ENCODE measurements at regions not wholly inside any gene's neighbourhood (a gene's known extent, or its start where the extent isn't known, plus 50 kb on each side); places are given as distances from the start of the nearest gene placed in this dataset.
"Not testable (repeated sequence)": the region's sequence is repeated elsewhere in the genome, so short reads cannot be mapped to it uniquely, and the experiment has no call there.

DNA sequence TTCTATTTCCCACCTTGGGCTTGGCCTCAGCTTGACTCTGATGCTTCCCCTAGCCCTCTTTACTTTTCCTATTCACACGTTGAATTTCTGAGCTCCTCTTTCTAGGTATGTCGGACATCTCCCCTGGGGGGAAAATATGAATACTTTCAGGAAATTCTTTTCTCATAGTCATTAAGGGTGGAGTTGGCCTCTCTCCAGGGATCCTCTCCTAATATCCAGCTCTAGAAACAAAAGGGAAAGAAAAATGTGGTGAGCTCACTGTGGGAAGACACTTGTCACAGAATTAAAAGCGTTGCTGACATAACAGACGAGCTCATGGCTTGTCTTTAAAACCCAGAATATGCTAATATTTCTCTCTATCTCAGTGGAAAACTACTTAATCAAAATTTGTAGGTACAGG lies 132.7 kb upstream of the MEX3C start:
- no peak for DNase-seq (ENCODE audit: low read depth in 2 of 2, low spot score in 1 of 2)

DNA sequence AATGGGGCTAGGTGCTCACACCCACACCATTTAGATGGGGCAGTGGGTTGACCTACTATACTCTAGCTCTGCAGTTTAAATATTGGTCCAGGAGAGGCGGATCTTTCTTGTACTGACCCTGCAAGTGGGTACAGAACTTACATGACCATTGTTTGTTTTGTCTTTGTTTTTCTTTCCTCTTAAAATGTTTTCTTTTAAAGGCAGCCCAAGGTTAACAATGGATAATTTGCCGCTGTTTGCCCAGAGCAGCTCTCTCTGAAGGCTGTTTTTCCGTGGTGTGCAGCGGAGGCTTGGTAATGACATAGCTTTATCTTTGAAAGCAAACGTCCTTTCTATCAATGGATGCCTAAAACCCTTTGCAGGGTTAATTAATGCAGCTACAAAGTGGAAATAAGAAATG lies 133.3 kb upstream of the MEX3C start:
- DNase-seq (ENCODE audit: low read depth in 2 of 2, low spot score in 1 of 2), result no peak

DNA sequence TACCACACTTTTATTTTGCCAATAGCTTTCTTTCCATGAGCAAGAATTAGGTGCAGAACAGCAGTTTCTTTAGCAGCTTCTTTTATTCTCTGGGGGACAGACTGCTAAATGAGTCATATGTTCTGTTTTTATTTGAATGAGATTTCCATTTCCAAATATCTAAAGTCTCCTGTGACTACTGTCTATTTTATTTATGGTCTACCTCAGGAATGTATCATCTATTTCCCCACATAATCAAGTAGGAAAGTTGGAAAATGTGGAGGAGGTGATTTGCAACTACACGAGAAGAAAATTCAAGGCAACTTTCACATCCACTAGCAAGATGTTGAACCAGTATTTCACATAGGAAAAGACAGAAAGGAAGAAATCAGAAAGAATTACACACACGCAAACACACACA lies 139.9 kb upstream of the MEX3C start:
- DNase-seq (ENCODE audit: low read depth in 2 of 2, low spot score in 1 of 2), result no peak

DNA sequence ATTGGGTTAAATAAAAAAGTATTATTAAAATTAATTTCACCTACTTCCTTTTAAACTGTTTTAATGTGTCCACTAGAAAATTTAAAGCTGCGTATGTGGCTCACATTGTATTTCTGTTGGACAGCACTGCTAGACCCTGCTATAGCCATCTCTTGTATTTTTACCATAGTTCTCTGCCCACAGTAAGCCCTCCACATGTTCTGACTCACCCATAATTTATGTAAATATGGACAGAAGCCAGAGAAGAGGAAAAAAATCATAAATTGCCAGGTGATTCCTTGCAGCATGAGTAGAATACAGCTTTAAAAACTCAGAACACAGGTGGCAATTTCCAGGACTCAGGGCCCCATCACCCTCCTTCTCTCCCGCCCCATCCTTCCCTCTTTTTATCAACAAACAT lies 142.4 kb upstream of the MEX3C start:
- DNase-seq (ENCODE audit: low read depth in 2 of 2, low spot score in 1 of 2), result no peak

DNA sequence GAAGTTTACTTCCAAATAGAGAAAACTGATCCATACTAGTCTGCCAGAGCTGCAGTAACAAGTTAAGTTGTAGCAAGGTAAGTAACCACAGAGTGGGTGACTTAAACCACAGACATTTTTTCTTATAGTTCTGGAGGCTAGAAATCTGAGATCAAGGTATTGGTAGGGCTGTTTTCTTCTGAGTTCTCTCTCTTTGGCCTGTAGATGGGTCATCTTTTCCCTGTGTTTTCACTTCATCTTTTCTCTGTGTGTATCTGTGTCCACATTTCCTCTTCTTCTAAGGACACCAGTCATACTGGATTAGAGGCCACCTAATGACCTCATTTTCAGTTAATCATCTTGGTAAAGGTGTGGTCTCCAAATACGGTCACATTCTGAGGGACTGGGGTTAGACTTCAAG lies 142.9 kb upstream of the MEX3C start:
- no peak for DNase-seq (ENCODE audit: low read depth in 2 of 2, low spot score in 1 of 2)

DNA sequence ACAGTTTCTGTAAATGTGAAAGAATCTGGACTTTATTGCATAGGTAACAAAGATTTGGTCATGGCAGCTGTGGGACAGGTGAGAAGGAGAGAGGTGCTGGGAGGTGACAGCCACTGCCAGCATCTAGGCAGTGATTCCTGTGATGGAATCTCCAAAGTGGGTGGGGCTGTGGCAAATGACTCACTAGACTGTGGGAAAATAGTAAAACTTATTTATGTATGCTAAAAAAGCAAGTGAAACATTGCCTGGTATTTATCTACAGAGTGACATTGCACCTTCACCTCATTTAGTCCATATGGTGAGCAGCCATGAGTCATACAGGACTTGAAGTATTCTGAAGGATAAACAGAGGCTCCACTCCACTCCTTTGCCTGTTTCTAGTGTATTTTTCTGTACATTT lies 145.3 kb upstream of the MEX3C start:
- DNase-seq (ENCODE audit: low read depth in 2 of 2, low spot score in 1 of 2), result no peak

DNA sequence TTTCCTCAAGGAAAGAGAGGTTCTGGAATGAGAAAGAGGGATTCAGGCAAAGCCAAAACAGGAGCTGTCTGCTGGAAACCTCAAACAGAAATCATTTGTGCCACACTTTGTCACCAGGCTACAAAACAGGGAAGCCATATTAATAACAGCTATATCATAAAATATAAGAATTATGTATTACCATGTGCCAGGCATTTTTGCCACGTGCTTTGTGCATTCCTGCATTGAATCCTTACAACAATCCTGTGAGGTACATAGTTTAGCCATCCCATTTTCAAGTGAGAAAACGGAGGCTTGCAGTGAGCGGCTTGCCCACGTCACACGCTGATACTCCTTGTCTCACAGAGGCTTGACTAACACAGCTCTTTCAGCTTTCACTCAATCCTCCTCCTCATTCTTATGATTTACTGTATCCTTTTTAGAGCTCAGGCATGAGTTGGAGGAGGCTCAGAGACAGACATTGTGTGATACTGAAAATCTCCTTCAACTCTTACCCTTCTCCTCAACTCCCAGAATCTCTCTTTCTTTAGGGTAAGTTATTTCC lies 148.4 kb upstream of the MEX3C start:
- DNase-seq (ENCODE audit: low read depth in 2 of 2, low spot score in 1 of 2), result no peak

DNA sequence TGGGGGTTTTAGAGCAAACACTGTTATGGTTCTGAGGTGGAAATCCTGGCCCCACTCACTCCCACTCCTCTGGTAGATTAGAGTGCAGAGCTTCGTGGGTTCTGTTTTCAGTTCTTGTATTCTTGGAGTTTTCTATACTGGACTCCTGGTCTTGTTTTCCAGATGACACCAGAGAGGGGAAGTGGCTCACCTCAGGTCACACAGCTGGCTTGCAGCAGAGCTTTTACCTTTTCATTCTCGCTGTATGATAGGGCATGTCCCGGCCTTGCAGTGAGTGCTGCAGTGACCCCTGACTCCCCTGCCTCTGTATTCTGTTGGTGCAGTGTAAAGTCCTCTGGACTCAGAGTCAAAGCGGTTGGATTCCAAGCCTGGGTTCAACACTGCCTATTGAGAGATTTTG lies 148.9 kb upstream of the MEX3C start:
- no peak for DNase-seq (ENCODE audit: low read depth in 2 of 2, low spot score in 1 of 2)

DNA sequence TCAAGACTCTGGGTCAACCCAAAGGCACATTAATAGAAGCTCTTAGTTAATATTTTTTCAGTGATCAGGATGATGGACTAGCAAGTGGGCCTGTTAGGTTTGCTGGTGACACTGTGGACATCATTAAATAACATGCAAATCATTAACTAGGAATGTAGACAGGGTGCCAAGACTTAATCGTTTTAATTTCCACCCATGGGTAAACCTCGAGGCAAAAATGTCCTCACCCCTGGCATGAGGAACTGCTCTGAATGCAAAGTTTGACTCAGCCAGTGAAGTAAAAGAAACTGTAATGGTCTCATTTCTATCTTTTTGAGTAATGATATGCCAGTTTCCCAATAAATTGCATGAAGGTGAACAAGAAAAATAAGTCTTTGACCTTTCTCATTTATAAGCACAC lies 152.6 kb upstream of the MEX3C start:
- DNase-seq (ENCODE audit: low read depth in 2 of 2, low spot score in 1 of 2), result no peak

DNA sequence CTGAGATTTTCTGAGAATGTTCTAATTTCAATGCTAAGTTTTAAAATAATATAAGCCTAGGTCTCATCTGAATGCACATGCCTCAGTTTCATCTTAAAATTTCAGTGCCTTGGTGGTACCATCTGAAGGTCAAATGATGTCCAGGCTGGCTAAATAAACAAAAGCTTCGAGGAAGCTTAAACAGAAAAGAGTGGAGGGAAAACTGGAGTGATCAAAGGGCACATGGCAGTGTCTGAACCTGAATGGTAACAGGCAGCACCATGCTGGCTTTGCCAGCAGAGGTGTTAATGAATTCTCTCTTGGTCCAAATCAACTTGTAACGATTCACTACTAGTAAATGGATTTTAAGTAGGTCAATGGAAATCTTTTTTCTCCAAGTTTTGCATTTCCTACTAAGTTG lies 158.4 kb upstream of the MEX3C start:
- DNase-seq (ENCODE audit: low read depth in 2 of 2, low spot score in 1 of 2), result no peak

DNA sequence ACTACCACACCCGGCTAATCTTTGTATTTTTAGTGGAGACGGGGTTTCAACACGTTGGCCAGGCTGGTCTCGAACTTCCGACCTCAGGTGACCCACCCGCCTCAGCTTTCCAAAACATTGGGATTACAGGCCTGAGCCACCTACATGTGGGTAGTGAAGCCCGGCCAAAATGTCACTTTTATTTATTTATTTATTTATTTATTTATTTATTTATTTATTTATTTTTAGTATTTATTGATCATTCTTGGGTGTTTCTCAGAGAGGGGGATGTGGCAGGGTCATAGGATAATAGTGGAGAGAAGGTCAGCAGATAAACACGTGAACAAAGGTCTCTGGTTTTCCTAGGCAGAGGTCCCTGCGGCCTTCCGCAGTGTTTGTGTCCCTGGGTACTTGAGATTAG lies 162.8 kb upstream of the MEX3C start:
- not testable (repeated sequence) for DNase-seq (ENCODE audit: low read depth in 2 of 2, low spot score in 1 of 2)

DNA sequence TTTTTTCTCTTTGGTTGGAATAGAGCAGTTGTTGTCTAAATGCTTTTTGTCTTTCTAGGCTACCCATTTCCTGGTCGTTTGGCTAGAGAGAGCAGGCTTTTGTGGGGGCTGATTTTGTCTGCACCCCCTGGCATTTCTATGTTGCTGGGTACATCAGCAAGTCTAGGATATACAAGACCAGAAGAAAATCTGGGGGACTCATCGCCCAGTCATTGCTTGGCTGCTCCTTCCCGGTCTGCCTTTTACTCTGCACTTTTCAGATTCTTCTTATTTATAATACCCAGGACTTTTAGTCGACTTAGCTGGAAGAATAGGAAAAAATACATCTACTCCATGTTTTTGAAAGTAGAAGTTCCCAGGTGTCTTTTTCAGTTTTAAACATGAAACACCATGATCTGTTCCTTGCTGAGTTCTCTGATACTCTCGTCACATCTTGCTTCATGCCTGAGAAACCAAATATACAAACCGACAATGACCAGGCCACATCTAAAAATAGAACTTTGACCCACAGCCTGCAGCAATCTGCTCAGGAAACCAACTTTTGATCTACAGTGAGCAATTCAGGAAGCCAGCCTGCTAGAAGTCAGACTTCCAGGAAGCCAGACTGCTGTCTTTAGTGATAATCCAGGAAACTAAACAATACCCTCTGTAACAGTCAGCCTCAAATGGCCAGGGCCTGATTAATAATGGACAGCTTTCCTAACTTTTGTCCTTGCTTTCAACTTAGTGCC lies 163.8 kb upstream of the MEX3C start:
- no peak for DNase-seq (ENCODE audit: low read depth in 2 of 2, low spot score in 1 of 2)

DNA sequence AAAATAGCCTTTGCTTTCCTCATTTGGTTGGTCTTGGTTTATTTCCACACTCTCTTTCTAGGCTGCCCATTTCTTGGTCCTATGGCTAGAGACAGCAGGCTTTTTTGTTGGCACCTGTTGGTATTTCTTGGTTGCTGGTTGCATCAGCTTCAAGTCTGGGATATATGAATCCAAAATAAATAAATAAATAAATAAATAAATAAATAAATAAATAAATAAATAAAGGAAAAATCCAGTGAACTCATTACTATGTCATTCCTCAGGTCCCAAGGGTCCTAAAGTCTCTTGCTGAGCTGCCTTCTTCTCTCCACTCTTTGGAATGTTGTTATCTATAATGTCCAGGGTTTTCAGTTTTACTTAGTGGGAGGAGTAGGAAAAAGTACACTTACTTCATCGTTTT lies 165.9 kb upstream of the MEX3C start:
- no peak for DNase-seq (ENCODE audit: low read depth in 2 of 2, low spot score in 1 of 2)

DNA sequence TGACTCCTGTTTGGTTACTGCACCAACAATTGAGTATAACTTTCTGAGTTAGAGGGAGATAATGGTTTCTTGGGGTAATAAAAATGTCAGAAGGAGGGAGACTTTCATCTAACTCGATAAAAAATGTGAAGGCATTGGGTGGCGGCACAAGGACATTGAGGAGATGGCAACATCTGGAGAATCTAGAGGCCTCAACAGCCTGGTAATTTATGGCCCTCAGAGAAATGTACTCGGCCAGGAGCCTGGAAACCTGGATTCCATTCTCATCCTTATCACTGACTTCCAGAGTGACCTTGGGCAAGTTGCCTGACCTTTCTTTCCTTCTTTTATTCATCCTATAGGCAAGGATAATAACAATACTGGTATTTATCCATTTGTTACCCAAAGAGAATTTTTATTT lies 173.5 kb upstream of the MEX3C start:
- no peak for DNase-seq (ENCODE audit: low read depth in 2 of 2, low spot score in 1 of 2)

DNA sequence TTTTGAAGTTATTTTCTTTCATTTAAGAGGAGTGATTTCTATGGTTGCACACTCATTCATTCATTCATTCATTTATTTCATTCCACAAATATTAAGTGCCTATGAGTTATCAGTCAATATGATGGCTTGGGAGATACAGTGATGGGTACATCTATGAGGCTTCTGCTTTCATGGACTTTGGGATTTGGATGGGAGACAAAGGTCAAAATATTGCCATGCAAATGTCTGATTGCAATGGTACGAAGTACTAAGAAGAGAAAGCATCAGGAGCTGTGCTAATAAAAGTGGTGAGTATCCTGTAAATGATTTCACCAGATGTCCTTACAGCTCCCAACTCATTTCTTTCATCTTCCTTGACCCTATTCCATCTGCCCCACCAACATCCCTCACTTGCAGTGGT lies 174.4 kb upstream of the MEX3C start:
- DNase-seq (ENCODE audit: low read depth in 2 of 2, low spot score in 1 of 2), result no peak

DNA sequence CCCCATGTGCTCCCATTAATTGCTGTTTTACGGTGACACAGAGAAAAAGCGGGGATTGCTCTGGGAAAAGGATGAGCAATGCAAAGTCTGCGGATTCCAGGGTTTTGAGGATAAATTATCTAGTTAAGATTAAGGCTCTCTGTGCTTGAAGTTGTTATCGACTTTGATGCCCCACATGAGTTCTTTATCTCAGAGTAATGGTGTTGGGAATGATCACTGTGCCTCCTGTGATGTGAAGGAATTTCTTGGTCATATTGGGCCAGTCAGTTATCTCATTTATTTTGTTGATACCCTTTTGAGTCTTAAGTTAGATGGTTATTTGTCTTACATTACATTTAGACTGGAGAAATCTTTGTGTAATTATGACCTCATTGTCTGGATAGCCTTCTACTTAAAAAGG lies 184.6 kb upstream of the MEX3C start:
- DNase-seq (ENCODE audit: low read depth in 2 of 2, low spot score in 1 of 2), result no peak

DNA sequence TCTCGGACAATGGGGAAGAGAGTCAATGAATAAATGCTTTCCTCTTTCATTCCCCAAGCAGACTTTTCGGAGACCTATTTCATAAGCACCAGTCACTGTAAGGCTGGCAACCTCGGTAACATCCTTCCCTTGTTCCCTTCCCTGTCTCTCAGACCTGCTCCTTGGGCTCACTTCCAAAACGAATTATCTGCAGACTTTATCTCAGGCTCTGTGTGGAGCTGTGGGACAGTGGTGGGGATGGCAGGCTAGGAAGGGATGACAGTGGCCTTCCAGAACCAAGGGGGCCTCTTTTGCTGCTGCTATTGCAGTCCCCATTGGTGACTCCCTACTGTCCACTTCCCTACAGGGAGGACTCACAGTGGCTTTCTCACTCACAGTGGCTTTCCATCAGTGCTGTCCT lies 185.6 kb upstream of the MEX3C start:
- DNase-seq (ENCODE audit: low read depth in 2 of 2, low spot score in 1 of 2), result no peak

DNA sequence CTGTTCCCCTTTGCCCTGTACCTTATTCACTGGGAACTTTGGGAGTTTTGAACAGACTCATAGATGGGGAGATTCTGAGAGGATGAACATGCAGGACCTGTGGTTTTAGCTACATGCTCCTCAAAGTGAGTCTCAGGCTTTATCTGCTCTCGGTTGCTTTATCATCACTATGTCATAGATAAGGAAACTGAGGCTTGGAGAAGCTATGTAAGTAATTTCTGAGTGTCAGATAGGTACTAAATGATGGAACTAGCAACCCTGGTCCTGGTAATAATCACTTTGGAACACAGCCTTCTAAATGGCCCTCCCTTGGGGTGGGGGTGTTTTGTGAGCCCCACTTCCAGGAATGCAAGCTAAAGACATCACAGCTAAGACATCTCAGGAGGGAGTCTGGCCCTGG lies 186.2 kb upstream of the MEX3C start:
- DNase-seq (ENCODE audit: low read depth in 2 of 2, low spot score in 1 of 2), result no peak

DNA sequence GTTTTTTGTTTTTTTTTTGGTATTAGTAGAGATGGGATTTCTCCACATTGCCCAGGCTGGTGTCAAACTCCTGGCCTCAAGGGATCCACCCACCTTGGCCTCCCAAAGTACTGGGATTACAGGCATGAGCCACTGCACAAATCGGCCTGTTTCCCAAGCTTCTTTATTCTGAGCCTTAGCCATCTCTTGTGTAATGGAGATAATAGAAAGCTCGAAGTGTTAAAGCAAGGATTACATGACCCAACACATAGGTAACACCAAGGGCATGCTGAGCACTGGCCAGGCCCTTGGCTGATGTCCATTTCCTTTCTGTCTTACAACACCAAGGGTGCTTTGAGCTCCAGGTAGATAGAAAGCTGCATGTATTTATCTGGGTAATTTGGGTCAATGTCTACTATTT lies 187.8 kb upstream of the MEX3C start:
- DNase-seq (ENCODE audit: low read depth in 2 of 2, low spot score in 1 of 2), result no peak

DNA sequence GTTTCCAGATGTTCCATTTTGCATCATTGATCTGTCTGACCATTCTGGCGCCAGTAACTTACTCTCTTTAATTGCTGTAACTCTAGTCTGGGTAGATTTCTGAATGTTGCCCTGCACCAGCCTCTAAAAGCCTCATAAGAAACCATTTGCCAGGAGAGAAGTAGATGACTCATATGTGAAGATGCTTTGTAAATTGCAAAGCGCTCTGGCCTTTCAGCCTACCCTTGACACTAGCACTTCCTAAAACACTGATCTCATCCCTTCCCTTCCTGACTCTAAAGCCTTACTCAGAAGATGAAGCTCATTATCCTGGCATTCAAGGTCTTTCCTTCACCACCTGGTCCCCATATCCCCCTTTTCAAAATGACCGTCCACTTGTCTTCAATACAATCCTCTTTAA lies 193.2 kb upstream of the MEX3C start:
- DNase-seq (ENCODE audit: low read depth in 2 of 2, low spot score in 1 of 2), result no peak

DNA sequence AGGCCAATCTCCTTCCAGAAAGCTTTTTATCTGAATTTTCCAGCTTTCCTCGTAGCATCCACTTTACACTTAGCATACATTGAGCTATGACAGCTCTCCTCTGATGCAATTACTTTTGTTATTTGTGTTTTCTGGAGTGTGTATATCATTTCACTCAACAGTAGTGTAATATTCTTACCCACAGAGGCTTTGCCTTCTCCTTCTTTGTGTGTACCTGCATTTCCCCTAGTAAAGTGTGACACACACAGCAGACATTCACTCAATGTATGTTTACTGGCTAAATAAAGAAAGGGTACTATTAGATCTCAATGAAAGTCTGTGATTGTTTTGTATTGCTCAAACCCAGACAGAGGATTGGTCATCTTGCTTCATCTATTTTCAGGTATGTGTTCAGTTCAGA lies 193.7 kb upstream of the MEX3C start:
- DNase-seq (ENCODE audit: low read depth in 2 of 2, low spot score in 1 of 2), result no peak

DNA sequence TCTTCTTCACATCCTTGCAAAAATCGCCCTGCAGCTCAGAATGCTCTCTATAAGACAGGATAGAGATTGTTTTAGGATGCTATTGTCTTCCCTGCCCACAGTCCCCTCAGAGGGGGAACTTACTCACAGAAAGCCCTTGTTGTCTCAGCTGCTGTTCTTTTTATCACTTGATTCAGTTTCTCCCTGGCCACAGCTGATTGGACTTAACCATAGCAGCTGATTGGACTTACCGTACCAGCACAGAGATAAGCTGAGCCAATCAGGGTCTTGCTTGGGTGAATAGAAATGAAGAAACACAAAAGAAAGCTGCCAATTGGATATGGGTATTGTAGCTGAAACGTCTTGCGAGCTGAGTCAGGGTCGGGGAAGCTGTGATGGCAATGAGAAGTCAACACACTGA lies 194.2 kb upstream of the MEX3C start:
- no peak for DNase-seq (ENCODE audit: low read depth in 2 of 2, low spot score in 1 of 2)

DNA sequence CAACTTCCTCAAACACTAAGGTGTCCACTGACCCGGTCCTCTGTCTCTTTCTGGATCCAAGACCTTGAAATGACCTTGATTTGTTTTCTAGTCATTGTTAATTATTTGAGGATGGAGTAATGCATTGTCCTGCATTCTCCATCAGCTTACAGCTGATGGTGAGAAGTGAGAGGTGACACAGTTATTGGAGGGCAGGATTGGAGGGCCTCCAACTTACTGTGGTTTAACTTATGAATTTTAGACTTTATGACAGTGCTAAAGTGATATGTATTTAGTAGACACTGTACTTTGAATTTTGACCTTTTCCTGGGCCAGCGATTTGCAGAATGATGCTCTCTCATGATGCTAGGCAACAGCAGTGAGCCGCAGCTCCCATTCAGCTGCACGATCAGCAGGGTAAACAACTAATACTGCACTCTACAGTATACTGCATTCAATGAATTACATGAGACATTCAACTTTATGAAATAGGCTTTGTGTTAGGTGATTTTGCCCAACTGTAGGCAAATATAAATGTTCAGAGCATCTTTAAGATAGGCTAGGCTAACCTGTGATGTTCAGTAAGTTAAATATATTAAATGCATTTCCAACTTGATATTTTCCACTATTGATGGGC lies 200.0 kb upstream of the MEX3C start:
- DNase-seq (ENCODE audit: low read depth in 2 of 2, low spot score in 1 of 2), result no peak

All from stimulated activated CD8-positive, alpha-beta memory T cell treated with anti-CD3 and anti-CD28 coated beads, Interleukin-4, amount 100 ng/mL, for 1 hour (primary cell).